HG02623 (cell line): ENCODE measurements at regions not wholly inside any gene's neighbourhood (a gene's known extent, or its start where the extent isn't known, plus 50 kb on each side); places are given as distances from the start of the nearest gene placed in this dataset.
"Not testable (repeated sequence)": the region's sequence is repeated elsewhere in the genome, so short reads cannot be mapped to it uniquely, and the experiment has no call there.

Experiments
- ATAC-seq: cut with Tn5 transposase; IDR thresholded peaks from one replicate; pipeline ENCODE4 v1.9.1; 2021; ENCODE audit warnings: moderate library complexity; ENCODE audit not compliant: unreplicated experiment

DNA sequence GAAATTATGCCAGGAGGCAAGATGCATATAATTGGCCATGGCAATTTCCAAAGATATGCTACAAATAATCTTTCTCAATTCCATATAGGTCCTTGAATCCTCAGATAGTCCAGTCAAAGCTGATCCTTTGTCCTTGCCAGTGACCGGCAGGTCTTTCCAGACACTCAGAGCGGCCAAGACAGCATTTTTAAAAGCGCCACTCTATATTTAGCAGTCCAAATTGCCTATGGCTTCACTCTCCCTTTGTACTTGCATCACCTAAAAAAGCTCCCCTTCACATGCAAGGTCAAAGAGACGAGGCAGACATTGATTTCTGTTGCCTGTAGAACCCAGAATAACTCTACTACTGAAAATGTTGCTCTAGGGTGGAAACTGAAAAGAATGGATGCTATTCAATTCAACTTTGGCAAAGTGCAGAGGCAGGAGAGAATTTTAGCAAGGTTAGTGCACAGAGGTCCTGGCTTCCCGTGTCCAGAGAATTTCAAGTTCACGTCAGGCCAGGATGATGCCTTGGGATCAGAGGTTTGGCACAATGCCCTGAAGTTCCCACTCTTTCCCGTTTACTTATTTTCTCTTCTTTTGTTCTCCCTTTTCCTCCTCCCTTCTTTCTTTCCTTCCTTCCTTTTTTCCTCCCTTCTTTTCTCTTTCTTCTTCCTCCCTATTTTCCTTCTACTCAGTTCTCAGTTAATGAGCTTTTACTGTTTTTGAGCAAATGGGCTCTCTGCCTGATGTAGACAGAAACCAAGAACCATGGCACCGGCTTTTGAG lies 108.5 kb downstream of the KCNK1 start:
- no peak for ATAC-seq

DNA sequence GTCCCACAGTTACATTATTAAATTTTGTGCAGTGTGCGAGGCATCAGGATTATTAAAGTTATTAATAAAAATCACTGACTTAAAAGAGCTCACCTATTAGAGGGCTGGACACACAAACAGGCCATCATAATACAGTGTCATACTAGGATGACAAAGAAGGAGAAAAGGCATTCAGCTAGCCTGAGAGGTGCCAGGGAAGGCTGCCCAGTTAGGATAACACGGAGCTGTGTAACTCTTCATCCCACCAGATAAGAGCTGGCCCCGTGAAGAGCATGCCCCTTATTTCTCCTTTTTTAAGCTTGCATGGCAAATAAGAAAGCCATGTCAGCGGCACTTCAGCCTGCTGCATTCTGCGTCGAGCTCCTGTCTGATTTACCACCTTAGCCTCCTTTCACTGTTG lies 109.5 kb downstream of the KCNK1 start:
- ATAC-seq: no peak

DNA sequence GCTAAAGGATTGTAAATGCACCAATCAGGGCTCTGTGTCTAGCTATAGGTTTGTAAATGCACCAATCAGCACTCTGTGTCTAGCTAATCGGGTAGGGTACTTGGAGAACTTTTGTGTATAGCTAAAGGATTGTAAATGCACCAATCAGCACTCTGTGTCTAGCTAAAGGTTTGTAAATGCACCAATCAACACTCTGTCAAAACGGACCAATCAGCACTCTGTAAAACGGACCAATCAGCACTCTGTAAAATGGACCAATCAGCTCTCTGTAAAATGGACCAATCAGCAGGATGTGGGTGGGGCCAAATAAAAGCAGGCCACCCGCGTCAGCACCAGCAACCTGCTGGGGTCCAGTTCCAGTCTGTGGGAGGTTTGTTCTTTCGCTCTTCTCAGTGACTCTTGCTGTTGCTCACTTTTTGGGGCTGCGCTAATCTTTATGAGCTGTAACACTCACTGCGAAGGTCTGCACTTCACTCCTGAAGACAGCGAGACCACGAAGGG lies 110.3 kb downstream of the KCNK1 start:
- not testable (repeated sequence) for ATAC-seq

DNA sequence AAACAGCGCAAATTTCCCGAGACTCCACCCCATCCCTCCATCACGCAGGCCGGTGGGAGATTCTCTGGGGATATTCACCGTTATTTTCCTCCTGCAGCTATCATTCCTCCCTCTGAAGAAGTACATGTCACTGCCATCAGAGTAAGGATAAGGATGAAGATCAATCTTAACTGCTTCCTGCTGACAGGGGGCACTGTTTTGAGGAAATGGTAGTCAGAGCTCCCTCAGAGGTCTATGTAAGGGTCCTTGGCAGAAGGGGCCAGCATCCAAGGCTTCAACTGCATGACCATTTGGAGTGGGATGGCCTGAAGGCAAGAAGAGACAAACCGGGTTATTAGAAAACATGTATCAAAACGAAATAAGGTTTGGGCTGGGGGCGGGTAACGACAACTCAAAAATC lies 111.5 kb downstream of the KCNK1 start:
- ATAC-seq: no peak

- ATAC-seq: no peak
Observed at GRCh38 chr1:233728721-233729120, 114.8 kb downstream of the KCNK1 start.

DNA sequence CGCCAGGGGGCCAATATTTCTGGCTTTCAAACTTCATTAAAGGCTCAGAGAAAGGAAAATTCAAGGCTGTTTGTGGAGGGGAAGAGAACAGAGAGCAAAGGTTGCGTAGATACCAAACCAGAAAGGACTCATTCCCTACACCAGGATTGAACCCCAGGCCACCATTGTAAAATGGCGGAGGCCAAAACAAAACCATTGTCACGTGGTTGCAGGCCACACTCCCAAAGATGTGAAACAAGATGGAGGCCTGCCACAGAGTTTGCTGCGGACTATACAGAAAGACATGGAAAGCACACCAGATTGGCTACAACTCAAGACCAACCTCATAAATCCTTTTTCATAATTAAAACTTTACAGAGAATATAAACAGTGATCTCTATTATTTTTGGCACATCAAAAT lies 116.5 kb downstream of the KCNK1 start:
- ATAC-seq: no peak

DNA sequence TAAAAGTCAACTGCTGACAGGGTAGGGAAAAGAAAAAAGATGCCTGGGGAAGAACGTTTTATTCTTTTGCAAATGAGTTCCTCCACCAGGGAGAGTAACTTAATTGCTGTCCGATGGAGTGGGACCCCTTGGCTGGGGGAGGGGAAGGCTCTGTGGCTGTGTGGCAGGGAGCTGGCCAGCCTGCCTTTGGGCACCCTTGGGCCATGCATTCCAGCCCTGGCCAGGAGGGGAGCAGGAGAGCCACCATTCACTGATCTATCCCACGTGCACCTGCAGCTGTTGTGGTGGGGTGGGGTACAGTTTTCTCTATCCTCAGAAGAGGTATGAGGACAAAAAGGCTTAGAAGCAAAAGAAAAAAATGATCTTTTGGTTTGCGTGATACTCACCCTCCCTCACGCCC lies 116.9 kb downstream of the KCNK1 start:
- ATAC-seq: no peak

- ATAC-seq: no peak
Observed at GRCh38 chr1:233732206-233732605, 118.3 kb downstream of the KCNK1 start.

DNA sequence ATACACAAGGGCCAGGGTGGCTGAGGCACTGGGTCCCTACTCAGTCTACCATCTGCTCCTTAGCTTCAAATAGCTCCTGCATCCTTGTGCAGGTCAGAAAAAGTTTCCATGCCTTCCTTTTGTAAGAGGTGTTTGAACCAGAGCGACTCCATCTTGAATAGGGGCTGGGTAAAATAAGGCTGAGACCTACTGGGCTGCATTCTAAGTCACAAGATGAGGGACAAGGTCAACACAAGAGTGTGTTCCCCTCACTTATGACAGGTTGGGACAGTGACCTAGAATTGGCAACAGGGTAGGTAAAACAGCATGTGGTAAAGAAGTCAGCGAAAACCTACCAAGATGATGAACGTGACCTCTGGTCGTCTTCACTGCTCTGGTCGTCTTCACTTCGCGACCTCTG lies 120.5 kb downstream of the KCNK1 start:
- ATAC-seq: no peak

GRCh38 chr1:233735331-233735730 lies 121.4 kb downstream of the KCNK1 start:
- no peak for ATAC-seq

DNA sequence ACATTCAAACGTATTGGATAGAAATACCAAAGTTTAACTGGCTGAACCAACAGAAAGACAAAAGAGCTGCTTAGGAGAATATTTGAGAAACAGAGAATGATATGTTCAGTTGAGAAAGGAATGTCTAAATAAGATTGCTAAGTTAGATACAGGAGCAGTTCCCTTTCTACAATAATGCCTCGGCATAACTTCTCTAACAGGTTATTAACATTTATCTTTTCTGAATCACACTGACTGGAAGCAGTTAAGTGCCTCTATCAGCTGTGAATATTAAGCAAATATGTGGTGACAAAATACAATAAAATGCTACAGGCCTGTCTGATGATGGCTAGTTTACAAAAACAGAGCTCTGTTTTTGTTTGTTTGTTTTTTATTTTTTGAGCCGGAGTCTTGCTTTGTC lies 121.9 kb downstream of the KCNK1 start:
- ATAC-seq: no peak

GRCh38 chr1:233737341-233737740 lies 123.4 kb downstream of the KCNK1 start:
- ATAC-seq: no peak

GRCh38 chr1:233738396-233738795 lies 124.5 kb downstream of the KCNK1 start:
- no peak for ATAC-seq

DNA sequence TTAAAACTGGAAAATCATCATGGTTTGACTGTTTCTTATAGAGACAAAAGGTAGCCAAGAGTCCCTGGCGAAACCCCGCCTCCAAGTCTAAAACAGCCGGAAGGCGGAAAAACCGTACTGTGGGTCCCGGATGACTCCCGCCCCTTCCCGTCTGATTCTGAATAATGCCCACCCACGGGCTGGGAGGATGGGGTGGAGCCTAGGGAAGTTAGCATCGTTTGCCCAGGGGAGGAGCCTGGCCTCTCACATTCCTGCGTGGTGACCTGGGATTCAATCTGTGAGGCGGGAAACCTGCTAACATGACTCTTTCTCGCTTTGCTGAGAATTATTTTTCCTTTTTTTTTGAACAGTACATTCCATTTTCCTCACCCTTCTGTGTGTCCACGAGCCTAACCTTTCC lies 124.9 kb downstream of the KCNK1 start:
- ATAC-seq: no peak

- ATAC-seq: no peak
Observed at GRCh38 chr1:233744779-233745513, 131.0 kb downstream of the KCNK1 start.

- no peak for ATAC-seq
Observed at GRCh38 chr1:233750139-233750538, 136.2 kb downstream of the KCNK1 start.

GRCh38 chr1:233759665-233760064 lies 144.8 kb upstream of the SLC35F3 start:
- ATAC-seq: no peak

GRCh38 chr1:233764304-233764703 lies 140.2 kb upstream of the SLC35F3 start:
- ATAC-seq: not testable (repeated sequence)

DNA sequence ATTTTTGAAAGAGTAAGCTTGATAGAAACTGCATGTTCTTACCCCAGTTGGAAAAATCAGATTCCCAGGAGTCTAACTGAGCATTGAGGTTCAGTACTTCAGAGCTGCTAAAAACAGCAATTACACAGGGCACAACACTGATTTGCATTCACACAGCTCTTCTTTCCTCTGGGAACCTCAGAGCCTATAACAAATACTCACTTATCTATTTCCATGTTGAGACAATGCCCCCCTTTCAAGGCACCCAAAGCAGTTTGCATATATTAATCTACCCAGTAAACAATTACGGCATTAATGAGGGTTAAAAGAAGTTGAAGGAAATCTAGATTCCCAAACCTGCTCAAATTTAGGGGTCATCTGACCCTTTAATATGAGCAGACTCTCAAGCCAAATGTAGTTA lies 126.9 kb upstream of the SLC35F3 start:
- ATAC-seq: no peak

GRCh38 chr1:233780049-233780448 lies 124.4 kb upstream of the SLC35F3 start:
- ATAC-seq: no peak

DNA sequence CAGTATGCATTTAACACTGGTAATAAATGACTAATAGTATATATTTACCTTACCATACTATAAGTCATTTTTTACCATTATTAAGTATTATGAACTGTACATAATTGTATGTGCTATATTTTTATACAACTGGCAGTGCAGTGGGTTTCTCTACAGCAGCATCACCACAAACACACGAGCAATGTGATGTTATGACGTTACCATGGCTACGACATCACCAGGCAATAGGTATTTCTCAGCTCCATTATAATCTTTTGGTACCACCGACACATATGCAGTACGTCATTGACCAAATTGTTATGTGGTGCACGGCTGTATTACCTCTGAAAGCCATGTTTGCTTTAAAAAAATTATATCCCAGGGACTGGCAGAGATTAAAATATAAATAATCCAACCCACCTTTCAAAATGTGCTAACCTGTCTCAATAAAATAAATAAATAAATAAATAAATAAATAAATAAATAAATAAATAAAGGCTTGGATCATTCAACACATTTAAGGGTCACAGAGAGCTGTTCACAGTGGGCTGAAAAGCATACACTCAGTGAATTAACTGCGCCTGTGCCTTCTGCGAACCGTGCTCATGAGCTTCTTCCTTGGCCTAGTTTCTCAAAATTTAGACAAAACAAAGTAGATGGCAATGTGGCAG lies 121.4 kb upstream of the SLC35F3 start:
- ATAC-seq: no peak

GRCh38 chr1:233787599-233787998 lies 116.9 kb upstream of the SLC35F3 start:
- ATAC-seq: no peak
